Daoy (cell line): ENCODE measurements at regions not wholly inside any gene's neighbourhood (a gene's known extent, or its start where the extent isn't known, plus 50 kb on each side); places are given as distances from the start of the nearest gene placed in this dataset.

Source experiments
- DNase-seq: peaks from one replicate; pipeline ENCODE4 v3.0.0-alpha.2; 2015; ENCODE audit warnings: low read depth

DNA sequence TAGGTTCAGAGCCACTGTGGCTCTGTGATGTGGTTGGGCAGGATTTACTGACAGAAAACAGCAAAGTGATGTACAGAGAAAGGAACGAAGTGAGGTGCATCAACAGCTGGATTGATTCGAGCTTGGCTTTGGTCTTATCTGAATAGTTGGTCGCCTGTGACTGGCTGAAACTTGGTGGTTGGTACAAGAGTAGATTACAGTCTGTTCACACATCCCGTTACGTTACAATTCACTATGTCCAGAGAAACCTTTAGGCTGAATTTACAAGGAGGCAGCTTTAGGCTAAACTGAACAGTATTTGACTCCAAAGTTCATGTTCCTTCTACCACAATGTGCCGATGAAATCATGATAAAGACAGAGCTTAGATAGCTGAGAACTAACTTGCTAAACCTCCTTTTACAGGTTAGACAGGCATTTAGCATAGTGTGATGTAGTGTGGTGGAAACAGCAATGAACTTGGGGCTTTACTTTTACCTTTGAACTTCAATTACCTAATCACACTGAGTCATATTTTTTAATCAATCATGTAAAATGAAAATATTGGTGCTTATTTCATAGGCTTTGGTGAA is 210.2 kb upstream of the PUM3 start:
- no peak for DNase-seq

DNA sequence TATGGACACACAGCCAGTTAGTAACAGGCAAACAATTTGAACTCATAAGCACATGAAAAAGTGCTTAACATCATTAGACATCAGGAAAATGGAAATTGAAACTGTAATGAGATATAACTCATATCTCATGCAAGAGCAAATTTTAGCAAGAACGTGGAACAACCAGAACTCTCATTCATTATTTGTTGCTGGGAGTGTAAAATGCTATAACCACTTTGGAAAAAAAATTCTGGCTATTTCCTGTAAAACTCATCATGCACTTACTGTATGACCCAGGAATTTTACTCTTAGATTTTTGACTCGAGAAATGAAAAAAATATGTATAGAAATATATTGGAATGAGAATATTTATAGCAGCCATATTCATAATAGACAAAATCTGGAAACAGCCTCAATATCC is 205.7 kb upstream of the PUM3 start:
- no peak for DNase-seq

DNA sequence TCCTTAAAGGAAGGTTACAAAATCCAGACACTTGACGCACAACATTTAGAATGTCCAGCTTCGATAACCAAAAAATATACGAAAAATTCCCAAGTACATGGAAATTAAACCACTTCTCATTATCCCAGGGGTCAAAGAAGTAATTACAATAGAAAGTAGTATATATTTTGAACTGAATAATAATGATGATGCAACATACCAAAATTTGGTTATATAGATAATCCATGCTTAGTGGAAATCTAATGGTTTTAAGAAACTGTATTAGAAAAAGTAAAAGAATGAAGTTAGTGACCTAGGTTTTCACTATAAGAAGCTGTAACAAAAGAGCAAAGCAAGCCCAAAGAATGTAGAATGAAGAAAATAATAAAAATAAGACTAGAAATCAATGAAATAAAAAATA is 204.0 kb upstream of the PUM3 start:
- DNase-seq: no peak

DNA sequence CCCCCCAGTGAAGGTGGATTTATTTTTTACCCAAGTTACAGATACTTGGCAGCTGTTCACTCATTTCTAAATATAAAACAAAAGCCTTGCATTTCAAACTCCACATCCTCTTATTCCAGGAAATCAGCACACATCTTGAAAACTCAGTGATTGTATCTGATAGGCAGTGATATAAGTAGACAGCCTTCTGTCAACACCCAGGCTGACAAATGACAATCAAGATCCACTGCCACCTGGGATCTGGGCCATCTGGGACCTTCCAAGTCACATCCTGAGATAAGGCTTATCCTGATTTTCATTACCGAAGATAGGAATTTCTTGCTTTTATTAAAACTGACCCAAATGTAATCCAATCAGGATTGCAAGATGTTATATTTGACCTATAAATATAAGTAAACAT is 201.3 kb upstream of the PUM3 start:
- no peak for DNase-seq

GRCh38 chr9:3043369-3043768 is 199.5 kb upstream of the PUM3 start:
- DNase-seq: no peak

DNA sequence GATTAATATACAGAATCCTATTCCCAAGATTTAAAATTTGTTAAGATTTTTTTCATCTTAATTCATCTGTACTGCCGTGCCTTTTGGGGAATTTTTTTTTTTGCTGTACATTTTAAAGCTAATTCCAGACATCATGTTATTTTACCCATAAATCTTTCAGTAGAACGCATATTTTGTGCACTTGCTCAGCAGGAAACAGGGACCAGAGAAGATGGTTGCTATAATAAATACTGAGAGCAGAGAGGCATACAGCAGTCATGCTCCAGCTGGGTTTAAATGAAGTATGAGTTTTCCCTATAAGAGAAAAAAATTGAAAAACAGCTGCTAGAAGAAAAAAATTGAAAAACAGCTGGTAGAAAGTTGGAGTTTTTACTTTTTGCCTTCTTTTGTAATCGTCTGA is 196.9 kb upstream of the PUM3 start:
- DNase-seq: no peak

GRCh38 chr9:3036333-3036700 is 192.4 kb upstream of the PUM3 start:
- DNase-seq: no peak

GRCh38 chr9:3035579-3036332 is 191.9 kb upstream of the PUM3 start:
- no peak for DNase-seq

DNA sequence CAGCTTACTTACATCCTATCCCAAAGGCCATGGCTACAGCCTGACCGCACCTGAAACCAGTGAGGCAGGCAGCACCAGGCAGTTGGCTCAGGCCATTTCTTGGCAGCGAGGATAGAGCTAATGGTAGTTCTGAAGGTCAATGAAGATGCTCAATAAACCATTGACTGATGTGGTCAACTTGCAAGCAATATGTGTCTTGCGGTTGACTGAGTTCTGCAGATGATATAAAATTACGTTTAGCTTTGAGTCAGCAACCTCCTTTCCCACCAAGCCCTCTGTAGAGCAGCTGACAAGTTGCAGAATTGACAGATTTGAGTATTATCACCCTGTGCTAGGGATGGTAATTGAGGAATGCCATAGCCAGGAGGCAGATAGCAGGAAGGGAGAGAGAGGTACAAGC is 189.0 kb upstream of the PUM3 start:
- no peak for DNase-seq

DNA sequence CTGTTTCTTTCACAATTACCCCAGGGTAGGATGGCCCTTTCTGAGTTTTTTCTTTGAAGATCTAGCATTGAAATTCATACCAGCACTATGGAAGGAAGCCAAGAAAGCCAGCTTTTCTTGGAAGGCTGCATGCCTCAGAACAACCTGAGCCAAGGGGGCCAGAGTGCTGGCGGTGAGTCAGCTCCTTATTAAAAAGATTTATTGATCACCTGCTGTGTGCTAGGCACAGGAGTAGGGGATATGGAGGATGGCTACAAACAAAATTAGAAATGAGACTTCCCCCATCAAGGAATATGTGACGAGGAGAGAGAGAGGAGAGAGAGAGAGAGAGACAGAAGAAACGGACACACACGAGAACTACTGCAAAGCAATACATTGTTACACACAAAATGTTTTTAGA is 184.6 kb upstream of the PUM3 start:
- DNase-seq: peak; percentile 69

GRCh38 chr9:3027210-3027609 is 183.3 kb upstream of the PUM3 start:
- no peak for DNase-seq

GRCh38 chr9:3023449-3023848 is 179.6 kb upstream of the PUM3 start:
- DNase-seq: peak; percentile 34

- DNase-seq: no peak
Measured at GRCh38 chr9:3018691-3019230, 174.9 kb upstream of the PUM3 start.

DNA sequence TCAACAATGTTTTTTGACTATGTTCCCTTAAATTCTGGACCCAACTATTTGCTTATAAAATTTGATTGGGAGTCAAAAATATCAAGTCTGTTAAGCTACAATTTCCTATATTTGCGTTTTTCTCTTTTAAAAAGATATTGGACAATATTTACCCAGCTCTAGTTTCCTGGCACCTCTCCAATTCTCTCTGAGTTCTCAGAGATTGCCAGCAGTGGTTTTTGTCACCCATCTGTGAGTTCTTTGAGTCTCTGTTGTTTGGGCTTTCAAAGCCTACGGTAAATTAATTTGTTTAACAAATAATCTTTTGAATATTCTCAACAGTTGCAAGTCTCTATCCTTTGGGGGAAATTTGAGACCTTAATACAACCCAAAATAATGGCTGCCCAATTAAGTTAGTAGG is 174.2 kb upstream of the PUM3 start:
- DNase-seq: no peak

- DNase-seq: no peak
Measured at GRCh38 chr9:3014178-3014577, 170.3 kb upstream of the PUM3 start.

DNA sequence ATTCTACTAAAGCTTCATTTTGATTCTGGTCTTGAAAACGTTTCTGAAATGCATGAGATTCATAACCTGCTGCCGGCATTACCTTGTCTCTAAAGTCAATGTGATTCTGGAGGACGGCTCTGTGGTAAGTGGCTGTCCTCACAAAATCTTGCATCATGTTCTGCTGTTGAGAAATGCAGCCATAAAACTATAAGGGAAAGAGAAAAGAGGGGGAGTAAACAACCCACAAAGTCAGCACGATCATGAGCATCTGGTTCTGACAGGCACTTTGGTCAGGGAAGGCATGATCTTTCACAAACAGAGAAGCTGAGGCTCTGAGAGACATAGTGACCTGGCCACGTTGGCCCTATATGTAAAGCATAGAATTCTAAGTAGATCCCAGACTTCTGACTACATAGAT is 168.9 kb upstream of the PUM3 start:
- no peak for DNase-seq

- no peak for DNase-seq
Measured at GRCh38 chr9:3012245-3012644, 168.3 kb upstream of the PUM3 start.

DNA sequence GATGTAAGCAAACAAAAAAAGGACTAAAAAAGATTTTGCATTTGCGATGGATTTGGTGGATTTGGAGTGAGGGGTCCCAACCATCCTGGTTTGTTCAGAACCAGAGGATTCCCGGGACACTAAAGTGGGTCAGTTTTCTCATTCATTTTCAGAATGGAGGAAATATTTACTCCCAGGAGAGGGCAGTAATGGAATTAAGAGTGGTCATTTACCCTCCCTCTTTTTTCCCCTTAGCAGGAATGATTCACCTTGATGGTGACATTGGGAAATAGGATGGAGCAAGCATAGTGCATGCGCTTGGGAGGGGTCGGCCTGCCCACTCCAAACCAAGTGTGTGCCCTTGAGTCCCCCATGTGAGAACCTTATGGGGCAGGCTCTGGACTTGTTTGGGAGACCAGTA is 164.2 kb upstream of the PUM3 start:
- DNase-seq: no peak

DNA sequence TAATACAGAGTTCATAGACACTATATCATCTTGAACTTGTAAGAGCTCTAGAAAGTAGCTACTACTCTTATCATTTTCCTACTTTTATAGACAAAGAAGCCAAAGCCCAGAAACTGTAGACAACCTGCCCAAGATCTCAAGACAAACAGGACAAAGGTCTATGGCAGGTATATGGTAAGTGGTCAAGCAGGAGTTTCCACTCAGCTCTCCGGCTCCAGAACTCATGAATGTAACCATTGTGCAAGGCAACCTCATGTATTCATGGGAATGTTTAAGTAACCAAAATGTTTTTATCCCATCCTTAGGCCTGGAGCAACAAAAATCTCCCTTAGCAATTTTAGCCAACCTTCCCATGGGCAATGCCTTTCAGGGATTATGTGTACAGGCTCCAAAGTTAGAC is 163.4 kb upstream of the PUM3 start:
- no peak for DNase-seq

DNA sequence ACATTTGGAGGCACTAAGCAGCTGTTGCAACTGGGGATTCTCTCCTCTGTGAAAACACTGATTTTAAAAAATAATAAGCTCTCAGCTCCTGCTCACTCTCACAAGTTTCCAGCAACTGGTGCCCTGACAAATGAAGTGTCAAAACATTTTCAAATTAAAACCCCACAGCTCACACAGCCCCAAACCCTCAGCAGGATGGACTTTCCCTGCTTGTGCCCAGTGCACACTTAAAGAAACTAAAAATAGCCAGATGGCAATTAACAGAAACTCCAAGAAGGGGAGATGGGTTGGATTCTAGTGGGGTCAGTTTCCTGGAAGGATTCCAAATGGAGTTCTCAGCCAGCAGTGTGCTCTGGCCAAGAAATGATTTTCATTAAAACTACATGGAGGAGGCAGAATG is 163.0 kb upstream of the PUM3 start:
- DNase-seq: no peak

GRCh38 chr9:3004572-3004971 is 160.7 kb upstream of the PUM3 start:
- DNase-seq: no peak

DNA sequence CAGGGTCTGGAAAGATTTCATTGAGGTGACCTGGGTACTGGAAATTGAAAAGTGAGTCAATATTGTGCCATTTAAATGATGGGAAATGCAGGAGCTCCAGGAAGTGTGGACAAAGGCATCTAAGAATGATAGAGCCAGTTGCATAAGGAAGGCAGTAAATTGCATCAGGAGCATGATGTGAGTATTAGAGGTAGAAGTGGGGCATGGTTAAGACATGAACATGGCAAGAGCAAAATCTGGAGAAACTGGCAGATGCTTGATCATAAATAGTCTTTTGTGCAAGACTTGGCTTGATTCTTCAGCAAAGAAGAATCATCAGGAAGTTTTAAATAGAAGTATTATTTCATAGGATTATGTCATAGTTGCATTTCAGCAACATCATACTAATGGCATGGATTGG is 157.4 kb upstream of the PUM3 start:
- no peak for DNase-seq

DNA sequence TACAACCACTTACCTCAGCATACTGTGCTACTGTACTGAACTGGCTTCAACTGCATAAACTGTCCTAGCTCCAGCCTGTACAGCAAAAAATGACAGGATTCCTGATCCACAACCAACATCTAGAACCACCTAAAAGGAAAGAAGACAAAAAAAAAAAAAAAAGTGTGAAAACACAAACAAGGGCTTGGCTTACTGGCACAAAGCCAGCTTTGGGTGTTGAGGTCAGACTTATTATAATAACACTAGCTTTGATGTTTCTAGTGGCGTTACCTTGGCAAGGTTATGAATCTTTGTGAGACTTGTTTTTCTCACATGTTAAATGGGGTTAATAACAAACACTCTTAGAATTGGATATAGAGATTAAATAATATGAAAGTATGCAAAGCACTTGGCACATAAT is 148.5 kb upstream of the PUM3 start:
- peak; percentile 19 for DNase-seq

- no peak for DNase-seq
Measured at GRCh38 chr9:2991292-2991691, 147.4 kb upstream of the PUM3 start.
